Activated CD4-positive, CD25-positive, alpha-beta regulatory T cell treated with anti-CD3 and anti-CD28 coated beads, Interleukin-2, amount 50 U/mL, for 72 hours (primary cell): ENCODE measurements at regions not wholly inside any gene's neighbourhood (a gene's known extent, or its start where the extent isn't known, plus 50 kb on each side); places are given as distances from the start of the nearest gene placed in this dataset.

Experiments
- DNase-seq: peaks from one replicate; pipeline ENCODE4 v3.0.0; 2021

DNA sequence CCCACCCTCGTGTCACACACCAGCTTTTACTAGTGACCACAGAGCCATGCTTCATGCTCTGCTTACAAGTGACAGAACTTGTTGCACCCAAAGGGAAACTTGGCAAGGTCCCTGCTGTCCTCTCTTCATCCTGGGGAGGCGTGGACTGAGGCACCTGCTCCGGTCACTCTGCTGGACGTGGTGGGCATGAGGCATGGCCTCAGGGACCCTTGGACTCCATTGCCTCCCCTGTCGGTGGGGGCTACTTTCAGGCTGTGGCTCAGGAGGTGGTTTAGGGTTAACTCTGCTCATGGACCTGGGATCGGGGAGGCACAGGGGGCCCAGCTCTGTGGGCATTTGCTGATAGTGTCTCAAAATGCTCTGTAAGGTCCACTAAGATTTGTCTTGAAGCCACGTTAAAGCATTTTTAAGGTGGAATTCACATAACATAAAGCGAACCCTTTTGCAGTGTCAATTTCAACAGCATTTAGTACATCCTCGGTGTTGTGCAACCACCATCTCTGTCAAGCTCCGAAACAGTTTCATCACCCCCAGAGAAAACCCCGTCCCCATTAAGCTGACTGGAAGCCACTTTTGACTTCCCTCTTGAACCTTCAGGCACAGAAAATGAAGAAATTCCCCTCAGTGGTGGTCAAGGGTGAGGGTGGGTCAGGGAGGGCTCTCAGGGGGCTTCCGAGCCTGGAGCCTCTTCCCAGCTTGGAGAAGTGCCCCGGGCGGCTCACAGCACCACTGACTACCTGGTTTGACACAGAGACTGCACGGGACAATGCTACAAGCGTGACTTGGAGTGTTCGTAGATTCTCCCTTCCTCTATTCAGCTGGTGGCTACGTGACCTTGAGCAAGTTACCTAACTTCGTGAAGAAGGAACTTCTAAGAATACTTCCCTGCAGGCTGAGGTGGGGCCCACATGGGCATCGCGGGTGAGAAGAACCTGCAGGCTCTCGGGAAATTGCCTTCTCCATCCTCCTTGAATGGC is 100.0 kb upstream of the HDAC4 start:
- no peak for DNase-seq

DNA sequence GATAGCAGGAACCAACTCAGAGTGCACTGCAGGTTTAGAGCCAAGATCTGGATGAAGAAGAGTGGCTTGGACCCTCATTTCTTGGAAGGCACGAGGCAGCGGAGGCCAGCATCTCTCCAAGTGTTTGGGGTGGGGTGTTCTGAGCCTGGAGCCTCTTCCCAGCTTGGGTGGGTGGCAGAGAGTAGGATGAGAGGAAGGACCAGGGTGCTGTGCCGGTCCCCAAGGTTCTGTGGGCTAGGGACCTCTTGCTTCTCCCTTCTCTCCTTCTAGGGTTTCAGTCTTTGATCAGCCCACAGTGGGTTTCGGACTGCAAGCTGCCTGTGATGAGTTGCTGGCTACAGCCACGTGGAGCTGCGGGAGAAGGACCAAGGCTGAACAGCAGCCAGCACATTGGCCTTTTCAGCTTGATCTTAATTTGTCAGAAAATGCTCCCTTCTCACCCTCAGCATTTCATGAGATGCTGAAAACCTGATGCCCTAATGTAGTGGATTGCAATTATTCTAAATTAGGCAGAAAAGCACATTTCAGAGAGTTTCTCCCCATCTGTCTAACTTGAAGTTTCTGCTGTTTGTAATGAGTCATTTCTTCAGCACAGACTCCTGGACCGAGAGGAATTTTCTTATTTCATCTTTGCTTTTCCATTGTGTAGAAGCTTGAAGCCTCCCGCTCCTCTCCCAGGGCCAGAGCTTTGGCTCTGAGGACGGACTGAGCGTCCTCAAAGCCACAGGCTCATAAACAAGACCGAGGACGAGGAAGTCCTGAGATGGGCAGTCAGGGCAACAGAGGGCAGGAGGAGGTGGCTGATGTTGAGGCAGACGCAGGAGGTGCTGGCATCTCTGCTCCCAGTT is 99.1 kb upstream of the HDAC4 start:
- no peak for DNase-seq

DNA sequence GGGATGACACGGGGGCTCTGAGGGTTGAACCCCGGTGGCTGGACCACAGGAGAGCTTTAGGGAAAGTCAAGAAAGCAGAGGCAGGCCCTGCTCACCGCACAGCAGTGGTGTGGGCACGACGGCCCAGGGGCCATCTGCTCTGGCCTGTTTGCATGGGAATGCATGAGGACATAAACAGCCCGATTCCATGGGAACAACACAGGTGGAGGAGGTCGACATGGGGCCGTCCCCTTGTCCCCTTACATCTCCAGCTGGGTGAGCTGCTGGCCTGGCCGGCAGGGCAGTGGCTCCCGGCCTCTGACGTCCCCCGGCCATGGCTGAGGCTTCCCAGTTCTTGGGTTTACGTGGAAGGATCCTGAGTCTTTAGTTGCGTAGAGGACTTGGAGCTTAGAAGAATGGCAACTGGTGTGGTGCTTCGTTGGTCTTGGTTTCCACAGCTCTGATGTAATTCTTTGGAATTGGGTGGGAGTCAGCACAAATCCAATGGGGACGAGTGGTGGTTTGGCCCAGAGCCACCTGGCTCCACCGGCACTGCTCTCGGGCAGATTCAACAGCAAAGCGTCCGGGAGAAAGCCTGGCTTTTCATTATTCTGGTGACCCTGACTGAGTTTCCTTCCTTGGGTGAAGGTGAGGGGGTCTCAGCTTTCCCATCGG is 98.3 kb upstream of the HDAC4 start:
- no peak for DNase-seq

DNA sequence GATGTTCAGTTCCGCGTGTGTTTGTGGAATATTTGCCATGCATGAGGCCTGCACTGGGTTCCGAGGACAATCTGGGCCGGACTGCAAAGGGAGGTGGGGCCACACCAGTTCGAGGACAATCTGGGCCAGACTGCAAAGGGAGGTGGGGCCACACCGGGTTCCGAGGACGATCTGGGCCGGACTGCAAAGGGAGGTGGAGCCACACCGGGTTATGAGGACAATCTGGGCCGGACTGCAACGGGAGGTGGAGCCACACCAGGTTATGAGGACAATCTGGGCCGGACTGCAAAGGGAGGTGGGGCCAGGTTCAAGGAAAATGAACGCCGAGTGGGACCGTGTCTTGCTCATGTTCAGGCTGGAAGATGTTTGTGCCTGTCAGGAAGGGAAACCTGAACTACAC is 97.8 kb upstream of the HDAC4 start:
- DNase-seq, result no peak

DNA sequence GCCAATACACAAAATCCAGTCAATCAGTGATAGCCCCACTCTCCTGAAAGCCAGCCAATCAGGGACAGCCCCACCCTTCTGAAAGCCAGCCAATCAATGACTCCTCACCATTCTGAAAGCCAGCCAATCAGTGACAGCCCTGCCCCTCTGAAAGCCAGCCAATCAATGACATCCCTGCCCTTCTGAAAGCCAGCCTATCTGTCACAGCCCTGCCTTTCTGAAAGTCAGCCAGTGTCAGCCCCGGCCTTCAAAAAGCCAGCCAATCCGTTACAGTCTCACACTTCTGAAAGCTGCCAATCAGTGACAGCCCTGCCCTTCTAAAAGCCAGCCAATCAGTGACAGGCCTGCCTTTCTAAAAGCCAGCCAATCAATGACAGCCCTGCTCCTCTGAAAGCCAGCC is 95.9 kb upstream of the HDAC4 start:
- DNase-seq, result peak; percentile 33

DNA sequence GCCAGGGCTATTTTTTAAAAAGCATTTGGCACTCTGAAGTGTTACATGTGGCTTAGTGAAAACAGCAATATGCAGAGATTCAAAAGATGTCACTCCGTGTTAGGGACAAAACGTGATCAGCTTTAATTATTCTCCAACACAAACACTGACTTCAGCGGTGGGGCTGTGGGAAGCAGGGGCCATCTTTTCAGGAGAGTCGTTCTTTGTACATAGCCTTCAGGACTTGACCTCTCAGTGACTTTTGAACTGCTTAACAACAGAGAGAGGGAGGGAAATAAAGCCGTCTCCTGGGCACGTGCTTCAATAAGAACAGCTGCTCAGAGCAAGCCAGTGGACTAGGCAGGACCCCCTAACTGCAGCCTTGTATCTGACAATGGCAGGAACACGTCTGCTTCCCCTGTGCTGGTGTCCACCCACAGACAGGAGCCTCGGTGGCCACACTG is 95.0 kb upstream of the HDAC4 start:
- DNase-seq, result no peak

DNA sequence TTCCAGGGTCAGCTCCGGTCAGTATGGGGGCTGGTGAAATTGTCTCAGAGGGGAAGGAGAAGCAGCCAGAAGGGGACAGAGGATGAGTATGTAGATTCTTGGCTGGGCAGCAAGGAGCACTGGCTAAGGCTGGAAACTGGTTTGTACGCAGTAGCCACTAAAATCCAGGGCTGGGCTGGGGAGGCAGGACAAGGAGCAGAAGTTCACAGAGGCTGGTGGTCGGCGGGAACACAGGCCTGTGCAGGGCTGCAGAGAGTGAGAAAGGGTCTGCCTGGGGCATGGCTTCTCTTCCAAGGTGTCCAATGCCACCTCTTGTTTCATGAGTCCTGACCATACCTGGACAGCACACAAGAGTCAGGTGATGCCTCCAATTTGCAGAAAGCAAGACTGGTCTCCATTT is 94.4 kb upstream of the HDAC4 start:
- no peak for DNase-seq

DNA sequence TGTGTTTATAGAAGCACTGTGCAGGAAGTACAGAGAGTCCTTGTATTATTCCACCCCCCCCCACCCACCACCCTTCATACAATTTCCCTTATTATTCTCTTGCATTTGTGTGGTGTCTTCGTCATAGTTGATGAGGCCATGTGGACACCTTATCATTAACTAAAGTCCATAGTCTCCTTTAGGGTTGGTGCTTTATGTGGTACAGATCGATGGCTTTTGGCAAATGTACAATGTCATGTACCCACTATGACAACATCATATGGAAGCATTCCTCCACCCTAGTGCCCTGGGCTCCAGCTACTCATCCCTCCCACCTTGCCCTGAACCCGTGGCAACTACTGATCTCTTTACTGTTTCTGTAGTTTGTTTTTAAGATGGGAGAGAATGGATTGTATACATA is 93.8 kb upstream of the HDAC4 start:
- DNase-seq, result no peak

DNA sequence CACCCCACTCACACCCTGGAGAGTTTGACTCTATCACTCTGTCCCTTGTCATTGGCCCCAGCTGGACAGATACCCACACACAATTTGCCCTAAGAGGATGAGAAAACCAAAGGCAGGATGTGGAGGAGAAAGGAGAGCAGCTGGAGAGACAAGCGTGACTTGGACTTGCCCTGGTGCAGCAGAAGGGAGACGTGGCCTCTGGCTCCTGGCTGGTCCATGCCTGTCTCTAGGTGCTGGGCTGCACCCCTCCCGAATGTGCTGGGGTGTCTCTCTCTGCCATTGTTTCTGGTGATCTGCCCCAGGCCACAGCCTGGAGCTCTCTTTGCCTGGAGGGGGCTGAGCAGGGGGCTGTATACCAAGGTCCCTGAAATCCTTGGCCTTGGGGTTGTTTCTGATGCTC is 88.7 kb upstream of the HDAC4 start:
- DNase-seq, result no peak

DNA sequence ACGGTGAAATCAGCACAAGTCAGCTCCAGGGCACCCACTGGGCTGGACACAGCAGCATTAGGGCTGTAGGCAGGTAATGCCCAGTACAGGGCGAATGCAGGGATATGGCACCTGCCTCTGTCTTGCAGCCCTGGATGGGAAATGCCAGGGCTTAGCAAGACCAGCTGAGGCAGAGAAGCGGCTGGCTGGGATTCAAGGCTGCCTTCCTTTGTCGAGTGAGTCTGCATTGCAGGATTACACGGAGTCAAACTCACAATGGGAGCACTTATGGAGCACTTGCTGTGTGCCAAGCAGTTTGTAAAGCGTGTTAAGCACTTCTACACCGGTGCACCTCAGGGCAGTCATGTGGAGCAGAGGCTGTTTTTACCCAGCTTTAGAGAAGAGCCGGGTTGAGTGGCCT is 87.3 kb upstream of the HDAC4 start:
- no peak for DNase-seq

DNA sequence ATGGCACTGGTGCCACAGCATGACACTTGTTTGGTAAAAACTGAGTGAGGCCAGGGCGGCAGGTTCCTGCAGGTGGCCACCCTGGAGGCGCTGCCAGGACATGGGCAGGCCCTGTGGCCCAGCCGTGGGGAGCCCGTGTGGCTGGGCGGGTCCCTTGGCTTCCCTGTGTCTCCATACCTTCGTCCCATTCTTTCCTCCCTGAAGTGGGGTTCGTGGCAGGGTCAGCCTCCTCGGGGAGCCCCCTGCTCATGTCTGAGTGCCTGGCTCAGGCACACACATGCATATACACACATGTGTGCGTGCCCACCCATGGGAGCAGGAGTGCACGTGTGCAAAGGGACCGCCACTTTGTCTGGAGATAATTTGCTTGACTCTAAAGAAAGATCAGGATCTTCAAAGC is 86.5 kb upstream of the HDAC4 start:
- no peak for DNase-seq

DNA sequence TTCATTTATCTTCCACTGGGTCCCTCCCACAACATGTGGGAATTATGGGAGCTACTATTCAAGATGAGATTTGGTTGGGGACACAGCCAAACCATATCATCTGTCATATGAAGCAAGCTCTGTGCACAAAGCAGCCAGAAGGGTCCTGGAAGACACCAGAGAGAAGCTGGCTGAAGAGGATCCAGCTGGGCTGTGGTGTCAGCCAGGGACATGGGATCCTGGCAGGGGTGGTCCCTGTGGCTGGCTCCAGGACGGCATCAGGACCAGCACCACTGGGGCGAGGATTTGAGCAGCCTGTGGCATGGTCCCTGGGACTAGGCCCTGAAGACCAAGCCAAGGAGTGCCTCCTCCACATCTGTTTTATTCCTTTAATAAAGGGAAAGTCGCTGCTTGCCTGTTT is 84.8 kb upstream of the HDAC4 start:
- no peak for DNase-seq

DNA sequence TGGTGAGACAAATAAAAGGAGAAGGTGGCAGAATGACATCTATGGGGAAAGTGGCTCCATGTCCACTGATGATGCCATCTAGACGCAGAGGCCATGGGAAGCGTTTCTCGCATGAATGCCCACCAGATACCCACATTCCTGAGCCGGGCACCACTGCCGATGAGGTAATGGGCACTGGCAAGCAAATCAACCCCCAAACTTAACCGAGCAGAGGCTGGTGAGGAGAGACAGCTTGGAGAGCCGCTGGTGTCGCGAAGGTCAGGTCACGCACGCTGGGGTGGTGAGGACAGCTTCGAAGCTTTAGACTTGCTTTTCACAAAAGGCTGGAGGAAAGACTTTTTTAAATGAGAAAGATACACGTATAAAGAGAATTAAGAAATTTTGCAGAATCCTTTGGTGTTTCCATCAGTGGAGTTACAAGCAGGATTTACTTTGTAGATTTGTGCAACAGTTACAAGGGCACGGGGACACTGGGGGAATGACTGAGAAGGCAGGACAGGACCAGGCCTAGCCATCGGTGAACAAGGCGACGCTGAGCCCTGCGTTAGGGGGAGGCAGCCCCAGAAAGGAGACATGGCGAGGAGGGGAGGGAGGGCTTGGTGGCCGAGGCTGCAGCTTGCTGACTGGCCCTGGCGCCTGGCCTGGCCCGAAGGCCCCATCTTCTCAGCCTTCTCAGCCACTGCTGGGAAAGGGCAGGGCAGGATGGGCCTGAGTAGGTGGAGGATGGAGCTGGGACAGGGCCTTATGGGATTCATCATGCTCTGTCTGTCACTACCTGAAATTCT is 83.9 kb upstream of the HDAC4 start:
- DNase-seq, result no peak

DNA sequence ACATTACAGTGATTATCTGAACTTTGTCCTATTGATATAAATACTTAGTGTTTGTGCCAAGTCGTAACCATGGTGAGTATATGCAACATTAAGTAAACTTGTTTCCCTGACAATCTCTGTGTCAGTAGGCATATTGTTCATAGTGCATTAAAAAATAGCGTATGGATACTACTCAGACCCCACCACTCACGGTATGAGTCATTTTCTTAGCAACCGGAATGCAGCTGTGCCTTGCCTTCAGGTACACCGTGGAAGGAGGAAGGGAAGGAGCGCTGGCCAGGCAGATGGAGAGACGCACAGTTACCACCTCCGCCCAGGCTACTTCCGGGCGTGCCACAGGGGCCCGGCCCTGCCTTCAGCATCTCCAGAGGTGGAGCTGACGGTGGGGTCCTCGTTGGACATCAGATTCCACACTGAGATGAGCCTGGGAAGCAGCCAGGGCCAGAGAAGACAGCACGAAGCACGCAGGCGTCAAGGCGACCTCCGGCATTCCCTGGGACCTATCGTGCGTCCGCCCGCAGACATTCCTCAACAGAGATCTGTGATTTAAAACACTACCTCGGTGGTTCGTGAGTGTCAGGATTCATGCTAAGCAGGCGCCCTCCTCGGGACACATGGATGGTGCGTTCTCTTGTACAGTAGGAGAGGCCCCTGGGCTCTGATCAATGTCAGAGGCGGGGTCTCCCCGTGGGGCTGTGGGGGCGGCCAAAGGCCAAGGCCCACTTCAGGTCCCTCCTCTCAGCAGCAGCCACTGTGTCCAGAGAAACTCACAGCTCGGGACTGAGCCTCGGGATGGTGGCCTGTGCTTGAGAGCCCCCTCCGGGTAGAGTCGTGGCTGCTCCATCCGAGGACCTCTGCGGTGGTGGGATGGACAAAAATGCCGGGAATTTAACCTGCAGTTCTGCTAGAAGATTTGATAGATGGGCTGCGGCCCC is 82.2 kb upstream of the HDAC4 start:
- DNase-seq, result no peak

DNA sequence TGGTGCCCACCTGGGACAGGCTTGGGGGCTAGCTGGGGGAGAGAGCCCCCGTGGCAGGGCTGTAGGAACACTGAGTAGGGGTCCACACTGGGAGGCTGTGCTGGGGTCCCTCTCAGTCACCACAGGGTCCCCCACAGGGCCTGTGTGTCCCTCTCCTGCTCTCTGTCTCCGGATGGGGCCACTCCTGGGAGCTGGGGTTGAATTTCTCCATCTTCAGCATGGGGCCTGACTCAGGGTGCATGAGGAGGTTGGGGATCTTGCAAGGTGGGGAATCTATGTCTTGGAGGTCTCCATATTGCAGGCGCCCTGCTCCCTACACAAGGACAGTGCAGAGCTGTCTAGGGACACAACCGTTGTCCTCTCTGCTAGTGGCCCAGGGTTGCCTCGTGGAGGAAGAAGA is 78.7 kb upstream of the HDAC4 start:
- no peak for DNase-seq

DNA sequence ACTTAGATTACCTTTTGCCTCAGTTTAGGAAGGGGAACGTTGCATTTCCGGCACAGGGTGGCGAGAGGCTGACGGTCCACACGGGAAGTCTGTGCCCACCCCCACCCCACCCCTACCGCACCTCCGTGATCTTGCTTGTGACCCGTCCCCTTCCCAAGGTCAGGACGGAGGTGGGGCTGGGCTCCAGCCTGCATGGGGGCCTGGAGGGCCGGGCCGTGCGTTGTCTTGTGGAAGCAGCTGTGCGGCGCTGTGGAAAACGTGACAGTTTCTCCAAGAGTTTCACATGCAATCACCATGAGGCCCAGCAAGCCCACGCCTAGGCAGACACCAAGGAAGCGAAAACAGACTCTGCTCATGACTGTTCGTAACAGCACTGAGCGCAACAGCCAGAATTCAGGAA is 76.8 kb upstream of the HDAC4 start:
- no peak for DNase-seq

DNA sequence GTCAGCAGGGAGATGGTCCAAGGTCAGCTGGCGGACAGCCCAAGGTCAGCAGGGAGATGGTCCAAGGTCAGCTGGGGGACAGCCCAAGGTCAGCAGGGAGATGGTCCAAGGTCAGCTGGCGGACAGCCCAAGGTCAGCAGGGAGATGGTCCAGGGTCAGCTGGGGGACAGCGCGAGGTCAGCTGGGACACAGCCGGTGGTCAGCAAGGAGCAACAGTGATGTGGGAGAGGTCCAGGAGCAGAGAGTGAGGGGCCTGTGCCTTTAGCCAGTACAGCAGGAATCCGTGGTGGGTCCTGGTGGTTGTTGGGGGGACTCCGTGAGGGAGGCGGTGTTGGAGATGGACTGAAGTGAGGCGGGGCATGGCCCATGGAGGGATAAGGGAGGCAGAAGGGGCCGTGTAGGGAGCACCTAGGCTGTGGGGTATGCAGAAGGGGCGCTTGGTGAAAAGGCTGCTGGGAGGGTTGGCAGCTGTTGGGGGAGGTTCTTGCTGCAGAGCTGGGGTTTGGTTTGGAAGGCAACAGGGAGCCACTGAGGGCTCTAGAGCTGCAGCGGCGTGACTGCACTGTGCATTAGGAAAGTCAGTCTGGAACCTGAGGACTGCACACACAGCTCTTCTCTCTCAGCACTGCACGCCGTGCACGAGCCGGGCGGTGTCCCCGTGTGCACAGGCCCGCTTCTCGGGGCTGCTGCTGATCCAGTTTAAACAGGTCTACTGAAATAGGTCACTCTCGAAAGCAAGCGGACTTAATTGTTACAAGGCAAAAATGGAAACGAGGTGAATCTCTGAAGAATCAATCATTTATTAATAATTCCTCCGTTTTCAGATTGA is 76.2 kb upstream of the HDAC4 start:
- DNase-seq, result no peak

DNA sequence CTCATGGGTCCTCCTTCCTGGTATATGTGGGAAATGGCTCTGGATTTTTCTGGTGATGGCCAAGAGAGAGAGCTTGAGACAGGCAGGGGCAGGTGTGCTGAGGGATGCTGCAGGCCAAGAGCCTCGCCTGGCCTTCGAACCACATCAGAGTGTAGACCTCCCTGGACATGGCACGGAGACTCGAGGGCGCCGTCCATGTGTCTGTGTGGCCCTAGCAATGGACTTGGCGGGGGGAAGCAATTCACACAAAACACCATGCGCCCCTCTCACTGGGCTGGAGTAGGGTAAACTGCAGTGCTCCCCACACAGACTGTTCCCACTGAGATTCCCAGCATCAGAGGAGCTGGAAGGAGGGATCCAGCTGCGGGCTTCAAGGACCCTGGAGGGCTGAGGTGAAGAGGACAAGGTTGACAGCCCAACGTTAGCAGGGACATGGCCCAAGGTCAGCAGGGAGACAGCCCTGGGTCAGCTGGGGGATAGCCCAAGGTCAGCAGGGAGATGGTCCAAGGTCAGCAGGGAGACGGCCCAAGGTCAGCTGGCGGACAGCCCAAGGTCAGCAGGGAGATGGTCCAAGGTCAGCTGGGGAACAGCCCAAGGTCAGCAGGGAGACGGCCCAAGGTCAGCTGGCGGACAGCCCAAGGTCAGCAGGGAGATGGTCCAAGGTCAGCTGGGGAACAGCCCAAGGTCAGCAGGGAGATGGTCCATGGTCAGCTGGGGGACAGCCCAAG is 75.4 kb upstream of the HDAC4 start:
- DNase-seq, result no peak

DNA sequence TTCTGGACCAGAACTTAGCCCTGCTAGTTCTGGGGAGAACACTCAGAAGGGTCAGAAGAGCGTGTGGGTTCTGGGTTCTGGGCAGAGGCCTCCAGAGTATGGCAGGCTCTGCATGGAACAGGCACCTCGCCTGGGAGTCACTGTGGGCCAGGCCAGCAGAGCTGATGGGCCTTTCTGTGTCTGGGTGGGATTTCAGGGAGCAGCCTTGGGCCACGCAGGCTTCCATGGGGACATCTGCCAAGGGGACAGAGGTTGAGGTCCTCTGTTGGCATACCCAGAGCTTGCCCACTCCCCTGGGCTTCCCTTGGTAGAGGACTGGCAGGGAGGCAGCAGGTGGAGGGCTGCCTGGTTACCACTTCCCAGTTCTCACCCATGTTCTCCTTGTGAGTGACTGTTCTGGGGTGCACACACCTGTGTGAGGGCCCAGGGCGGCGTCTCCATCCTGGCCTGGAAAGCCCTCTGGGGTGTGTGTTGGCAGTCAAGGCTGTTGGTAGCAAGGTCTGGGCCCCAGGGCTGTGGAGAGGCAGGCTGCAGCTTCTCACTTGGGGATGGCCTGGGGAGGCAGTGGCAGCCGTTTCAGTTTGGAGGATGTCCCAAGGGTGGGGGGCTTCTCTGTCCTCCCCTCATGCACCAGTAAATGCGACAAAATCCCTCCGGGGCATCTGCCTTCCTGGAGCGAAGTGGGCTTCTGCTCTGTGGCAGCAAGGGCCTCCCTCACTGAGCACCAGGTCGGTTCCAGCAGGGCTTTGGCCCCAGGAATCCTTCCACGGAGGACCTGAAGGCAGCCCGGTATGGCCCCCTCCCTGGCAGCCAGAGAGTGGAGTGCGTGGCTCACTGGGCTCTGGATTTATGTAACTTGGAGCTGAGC is 74.6 kb upstream of the HDAC4 start:
- no peak for DNase-seq
